Aorta (tissue), 5 donors: ENCODE measurements at regions not wholly inside any gene's neighbourhood (a gene's known extent, or its start where the extent isn't known, plus 50 kb on each side); places are given as distances from the start of the nearest gene placed in this dataset.

Source experiments
- ATAC-seq: fragments of 200-7000 bp; cut with Tn5 transposase; one replicate; pipeline ENCODE4 v1.9.1; 2022; ENCODE audit warnings: moderate library complexity; ENCODE audit not compliant: low FRiP score
- DNase-seq, 2 donors: peaks; one replicate each; pipeline ENCODE4 v3.0.0-alpha.2; 2020
- H3K27ac ChIP-seq, 2 donors: one replicate each; pipeline ENCODE4 v1.5.1; 2013; ENCODE audit warnings: low read length in 2 of 2, mild to moderate bottlenecking in 2 of 2, moderate library complexity in 2 of 2, control low read depth in 1 of 2, inconsistent platforms in 1 of 2, low read depth in 1 of 2
- H3K27me3 ChIP-seq, 2 donors: one replicate each; pipeline ENCODE4 v1.6.1; 2013; ENCODE audit warnings: control low read depth in 1 of 2, low read length in 1 of 2, mild to moderate bottlenecking in 1 of 2, moderate library complexity in 1 of 2; ENCODE audit not compliant: insufficient read depth in 2 of 2, control insufficient read depth in 1 of 2
- H3K36me3 ChIP-seq, 2 donors: one replicate each; pipeline ENCODE4 v1.6.1; 2013; ENCODE audit warnings: control low read depth in 1 of 2, low read length in 1 of 2, mild to moderate bottlenecking in 1 of 2; ENCODE audit not compliant: insufficient read depth in 2 of 2, control insufficient read depth in 1 of 2
- H3K4me1 ChIP-seq, 2 donors: one replicate each; pipeline ENCODE4 v1.6.1; 2013; ENCODE audit warnings: low read length in 2 of 2, control low read depth in 1 of 2, mild to moderate bottlenecking in 1 of 2, moderate library complexity in 1 of 2; ENCODE audit not compliant: insufficient read depth in 2 of 2, control insufficient read depth in 1 of 2
- H3K4me3 ChIP-seq, 2 donors: one replicate each; pipeline ENCODE4 v1.5.1; 2013; ENCODE audit warnings: low read length in 2 of 2, control low read depth in 1 of 2, mild to moderate bottlenecking in 1 of 2
- H3K9me3 ChIP-seq: one replicate; pipeline ENCODE4 v1.6.1; 2013; ENCODE audit warnings: mild to moderate bottlenecking, low read length; ENCODE audit not compliant: control insufficient read depth
- WGBS, 2 donors: extraction: QIAGEN DNeasy Blood & Tissue Kit; methylation state at CpG; one replicate each; pipeline ENCODE4 v1.1.7; 2013; 5-methylcytosine and 5-hydroxymethylcytosine counted together
- intact Hi-C, 2 donors: fragments of 100-400 bp; cut with DNase I; formaldehyde crosslinking; loops; one replicate each; pipeline versions ENCODE4 v1.14.2 to v1.15.0; 2022
- donor health status: healthy with polysubstance abuse.
- donor health status: Bipolar disorder and iron deficiency.
- donor health status: DM: no; HTN: no; CAD: no.
- donor health status: DM: no; HTN: no; CAD: no.
- donor health status: DM: yes; HTN: yes; CAD: no.

GRCh38 chr4:137384476-137384875 lies 147.8 kb downstream of the PCDH18 start:
- H3K36me3 ChIP-seq, result no peaks in the 10 kb centered on the region
- WGBS, 2 donors, result 65 to 74% methylated on average over 1 of the region's 1 CpG
- H3K27ac ChIP-seq, result no peak overlapping the region
- ATAC-seq (no peak), DNase-seq (no peak)
- no peaks in the 10 kb centered on the region for H3K9me3 ChIP-seq
- intact Hi-C loops, result no loop called here
- no peaks in the 10 kb centered on the region for H3K27me3 ChIP-seq
- no peak overlapping the region for H3K4me3 ChIP-seq
- no peaks in the 10 kb centered on the region for H3K4me1 ChIP-seq

DNA sequence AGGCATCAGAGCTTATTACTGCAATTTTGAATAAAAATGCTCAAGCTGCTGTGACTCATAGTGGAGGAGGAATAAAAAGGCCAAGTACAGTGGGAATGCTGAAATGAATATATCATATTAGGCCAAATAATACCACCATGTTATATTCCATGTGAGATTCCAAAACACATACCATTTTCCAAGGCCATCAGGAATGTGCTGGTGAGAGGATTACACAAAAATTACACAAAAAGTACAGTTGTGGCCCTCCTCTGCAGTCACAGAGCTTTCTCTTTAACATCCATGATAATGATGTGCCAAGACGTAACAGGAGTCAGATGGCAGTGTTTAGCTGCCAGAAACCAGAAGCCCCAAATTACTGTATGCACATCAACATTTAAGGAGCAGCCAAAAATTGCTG lies 153.5 kb downstream of the PCDH18 start:
- no peak for DNase-seq
- Histone ChIP-seq H3K4me1 (peaks cover 3 to 4% of the 10 kb centered on the region in 2 donors), H3K36me3 (no peaks in the 10 kb centered on the region), H3K27ac (no peak overlapping the region), H3K9me3 (no peaks in the 10 kb centered on the region), H3K27me3 (no peaks in the 10 kb centered on the region), H3K4me3 (no peak overlapping the region)
- intact Hi-C loops, result loop anchor here (5.0 to 10.0 kb wide), 3 partner anchors 114 to 153 kb away; partner anchors contain the start of gene PCDH18 (in 1 of the 2)
- WGBS, 2 donors, result 85 to 93% methylated on average over 1 of the region's 1 CpG
- ATAC-seq, result no peak

- intact Hi-C loops, result loop anchor here (5.0 to 10.0 kb wide), 3 partner anchors 114 to 154 kb away; partner anchors contain the start of gene PCDH18 (in 1 of the 2)
- DNase-seq (no peak), ATAC-seq (no peak)
- no peaks in the 10 kb centered on the region for H3K36me3 ChIP-seq
- H3K4me1 ChIP-seq, result peaks cover 3 to 6% of the 10 kb centered on the region in 2 donors
- H3K27me3 ChIP-seq, result no peaks in the 10 kb centered on the region
- H3K4me3 ChIP-seq, result no peak overlapping the region
- H3K9me3 ChIP-seq, result no peaks in the 10 kb centered on the region
- WGBS, 2 donors, result 88 to 90% methylated on average over 3 of the region's 3 CpGs
- no peak overlapping the region for H3K27ac ChIP-seq
Measured at GRCh38 chr4:137378393-137378792, 153.9 kb downstream of the PCDH18 start.

DNA sequence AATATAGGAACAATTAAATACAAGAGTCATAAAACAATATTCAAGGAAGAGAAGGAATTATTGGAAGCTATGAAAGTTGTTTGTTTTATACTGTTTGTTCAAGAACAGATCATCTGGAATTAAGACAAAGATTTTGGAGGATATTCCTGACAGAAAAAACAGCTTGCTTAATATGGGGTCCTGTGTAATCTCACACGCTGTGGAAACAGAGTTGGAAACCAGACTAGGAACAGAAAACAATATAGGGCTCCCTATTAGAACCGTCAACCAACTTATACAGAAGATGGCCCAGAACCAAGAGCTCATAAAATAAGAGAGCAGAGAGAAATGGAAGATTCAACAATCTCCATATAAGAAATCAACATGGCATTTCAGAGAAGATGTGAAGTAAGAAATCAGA lies 156.0 kb downstream of the PCDH18 start:
- no peaks in the 10 kb centered on the region for H3K9me3 ChIP-seq
- H3K27ac ChIP-seq, result no peak overlapping the region
- DNase-seq (no peak), ATAC-seq (no peak)
- H3K27me3 ChIP-seq, result no peaks in the 10 kb centered on the region
- 34 to 43% methylated on average over 2 of the region's 2 CpGs for WGBS, 2 donors
- peaks cover 3 to 6% of the 10 kb centered on the region in 2 donors for H3K4me1 ChIP-seq
- H3K36me3 ChIP-seq, result no peaks in the 10 kb centered on the region
- intact Hi-C loops, result loop anchor here (5.0 to 10.0 kb wide), 3 partner anchors 112 to 156 kb away; partner anchors contain the start of gene PCDH18 (in 1 of the 2)
- H3K4me3 ChIP-seq, result no peak overlapping the region

GRCh38 chr4:137375111-137375850 lies 157.0 kb downstream of the PCDH18 start:
- H3K9me3 ChIP-seq, result no peaks in the 10 kb centered on the region
- peak overlapping the region in 1 of 2 donors; percentile 20 for H3K4me3 ChIP-seq
- no peak overlapping the region for H3K27ac ChIP-seq
- no peaks in the 10 kb centered on the region for H3K36me3 ChIP-seq
- no peaks in the 10 kb centered on the region for H3K27me3 ChIP-seq
- WGBS, 2 donors, result 2 to 7% methylated on average over 2 of the region's 2 CpGs
- ATAC-seq (peak; percentile 77), DNase-seq (no peak)
- intact Hi-C loops, result loop anchor here (5.0 to 10.0 kb wide), 3 partner anchors 110 to 157 kb away; partner anchors contain the start of gene PCDH18 (in 1 of the 2)
- peaks cover 3 to 6% of the 10 kb centered on the region in 2 donors for H3K4me1 ChIP-seq

- 4 to 9% methylated on average over 2 of the region's 2 CpGs for WGBS, 2 donors
- Histone ChIP-seq H3K27me3 (no peaks in the 10 kb centered on the region), H3K4me1 (peaks cover 3 to 8% of the 10 kb centered on the region in 2 donors), H3K4me3 (no peak overlapping the region), H3K27ac (no peak overlapping the region), H3K9me3 (no peaks in the 10 kb centered on the region), H3K36me3 (no peaks in the 10 kb centered on the region)
- ATAC-seq (no peak), DNase-seq (no peak)
- intact Hi-C loops, result loop anchor here in 1 of 2 donors (10.0 kb wide), 1 partner anchor 106 kb away; no protein-coding TSS in a partner anchor
Measured at GRCh38 chr4:137370679-137371078, 161.6 kb downstream of the PCDH18 start.

- H3K27me3 ChIP-seq, result no peaks in the 10 kb centered on the region
- 3 to 11% methylated on average over 3 of the region's 3 CpGs for WGBS, 2 donors
- DNase-seq (no peak), ATAC-seq (no peak)
- no peak overlapping the region for H3K4me3 ChIP-seq
- H3K4me1 ChIP-seq, result peaks cover 3 to 8% of the 10 kb centered on the region in 2 donors
- no peak overlapping the region for H3K27ac ChIP-seq
- intact Hi-C loops, result loop anchor here in 1 of 2 donors (10.0 kb wide), 1 partner anchor 105 kb away; no protein-coding TSS in a partner anchor
- H3K36me3 ChIP-seq, result no peaks in the 10 kb centered on the region
- no peaks in the 10 kb centered on the region for H3K9me3 ChIP-seq
Measured at GRCh38 chr4:137370206-137370633, 162.1 kb downstream of the PCDH18 start.

DNA sequence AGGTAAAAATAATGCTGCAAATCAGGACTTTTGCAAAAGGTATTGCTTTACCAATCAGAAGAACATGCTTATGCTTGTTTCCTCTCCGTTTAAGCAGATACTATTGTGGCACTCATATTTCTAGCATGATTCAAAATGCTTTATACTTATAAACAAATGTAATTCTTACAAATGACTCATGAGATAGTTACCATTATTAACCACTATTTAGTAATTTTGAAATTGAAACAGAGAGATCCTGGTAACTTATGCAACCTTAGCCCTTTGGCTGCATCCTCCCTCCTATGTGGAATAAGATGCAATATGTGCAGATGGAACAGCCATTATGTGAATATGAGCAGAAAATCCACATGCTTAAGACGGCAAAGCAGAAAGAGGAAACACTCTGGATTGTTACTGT lies 164.7 kb downstream of the PCDH18 start:
- WGBS, 2 donors, result 70 to 76% methylated on average over 2 of the region's 2 CpGs
- peaks cover 0 to 3% of the 10 kb centered on the region in 2 donors for H3K4me1 ChIP-seq
- no peak overlapping the region for H3K27ac ChIP-seq
- intact Hi-C loops, result no loop called here
- H3K9me3 ChIP-seq, result no peaks in the 10 kb centered on the region
- ATAC-seq (no peak), DNase-seq (no peak)
- no peaks in the 10 kb centered on the region for H3K27me3 ChIP-seq
- no peak overlapping the region for H3K4me3 ChIP-seq
- no peaks in the 10 kb centered on the region for H3K36me3 ChIP-seq

GRCh38 chr4:137363496-137363895 lies 168.8 kb downstream of the PCDH18 start:
- Histone ChIP-seq H3K36me3 (no peaks in the 10 kb centered on the region), H3K9me3 (no peaks in the 10 kb centered on the region), H3K27ac (no peak overlapping the region), H3K4me3 (no peak overlapping the region), H3K27me3 (no peaks in the 10 kb centered on the region), H3K4me1 (no peaks in the 10 kb centered on the region)
- ATAC-seq (no peak), DNase-seq (no peak)
- WGBS, 2 donors, result 71 to 74% methylated on average over 4 of the region's 4 CpGs
- intact Hi-C loops, result no loop called here
